Calu3 (cell line): ENCODE measurements at regions not wholly inside any gene's neighbourhood (a gene's known extent, or its start where the extent isn't known, plus 50 kb on each side); places are given as distances from the start of the nearest gene placed in this dataset.

Source experiments
- BruUV-seq: library from RNA; stranded (reverse); fragments of 400-500 nt; replicated peaks from 2 replicates; lab custom pipeline; 2021; lab: Mats Ljungman, UMichigan
- CTCF ChIA-PET: fragments of 300-600 bp; sonication (Branson Sonifier 250); formaldehyde crosslinking; loops from one replicate; lab custom pipeline; 2022; ENCODE audit warnings: antibody characterized with exemption; lab: Charles Lee
- DNase-seq: peaks from one replicate; pipeline ENCODE4 v3.0.0; 2022
- H3K27ac Mint-ChIP-seq: one replicate; pipeline ENCODE4 v1.8.0; 2022; ENCODE audit warnings: mixed read lengths; ENCODE audit not compliant: unreplicated experiment
- H3K27me3 Mint-ChIP-seq: one replicate; pipeline ENCODE4 v1.8.0; 2022; ENCODE audit warnings: mixed read lengths; ENCODE audit not compliant: unreplicated experiment
- H3K36me3 Mint-ChIP-seq: one replicate; pipeline ENCODE4 v1.8.0; 2022; ENCODE audit warnings: mild to moderate bottlenecking, moderate library complexity, mixed read lengths; ENCODE audit not compliant: insufficient read depth, unreplicated experiment
- H3K4me1 Mint-ChIP-seq: one replicate; pipeline ENCODE4 v1.8.0; 2022; ENCODE audit warnings: mild to moderate bottlenecking, low read depth, mixed read lengths; ENCODE audit not compliant: unreplicated experiment
- H3K4me3 Mint-ChIP-seq: one replicate; pipeline ENCODE4 v1.8.0; 2022; ENCODE audit warnings: mild to moderate bottlenecking, low read depth, moderate library complexity, mixed read lengths; ENCODE audit not compliant: unreplicated experiment
- H3K9me3 Mint-ChIP-seq: one replicate; pipeline ENCODE4 v1.8.0; 2022; ENCODE audit warnings: low read depth, mixed read lengths; ENCODE audit not compliant: unreplicated experiment
- intact Hi-C: fragments of 100-400 bp; cut with micrococcal nuclease; formaldehyde crosslinking; loops from one replicate; pipeline ENCODE4 v1.10.0; 2022; ENCODE audit not compliant: unreplicated experiment
- TF ChIP-seq, protein P1 (sequence below): fragments of 200-600 bp; IDR thresholded peaks from one replicate; pipeline ENCODE4 v1.8.0; 2022; ENCODE audit warnings: antibody characterized with exemption; ENCODE audit not compliant: unreplicated experiment

- no peaks in the 10 kb centered on the region for H3K36me3 Mint-ChIP-seq
- no TSS peak for BruUV-seq
- TF ChIP-seq, protein P1, sequence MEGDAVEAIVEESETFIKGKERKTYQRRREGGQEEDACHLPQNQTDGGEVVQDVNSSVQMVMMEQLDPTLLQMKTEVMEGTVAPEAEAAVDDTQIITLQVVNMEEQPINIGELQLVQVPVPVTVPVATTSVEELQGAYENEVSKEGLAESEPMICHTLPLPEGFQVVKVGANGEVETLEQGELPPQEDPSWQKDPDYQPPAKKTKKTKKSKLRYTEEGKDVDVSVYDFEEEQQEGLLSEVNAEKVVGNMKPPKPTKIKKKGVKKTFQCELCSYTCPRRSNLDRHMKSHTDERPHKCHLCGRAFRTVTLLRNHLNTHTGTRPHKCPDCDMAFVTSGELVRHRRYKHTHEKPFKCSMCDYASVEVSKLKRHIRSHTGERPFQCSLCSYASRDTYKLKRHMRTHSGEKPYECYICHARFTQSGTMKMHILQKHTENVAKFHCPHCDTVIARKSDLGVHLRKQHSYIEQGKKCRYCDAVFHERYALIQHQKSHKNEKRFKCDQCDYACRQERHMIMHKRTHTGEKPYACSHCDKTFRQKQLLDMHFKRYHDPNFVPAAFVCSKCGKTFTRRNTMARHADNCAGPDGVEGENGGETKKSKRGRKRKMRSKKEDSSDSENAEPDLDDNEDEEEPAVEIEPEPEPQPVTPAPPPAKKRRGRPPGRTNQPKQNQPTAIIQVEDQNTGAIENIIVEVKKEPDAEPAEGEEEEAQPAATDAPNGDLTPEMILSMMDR = no peak
Observed at GRCh38 chr1:14100919-14101318, 400.9 kb downstream of the PRDM2 start.

DNA sequence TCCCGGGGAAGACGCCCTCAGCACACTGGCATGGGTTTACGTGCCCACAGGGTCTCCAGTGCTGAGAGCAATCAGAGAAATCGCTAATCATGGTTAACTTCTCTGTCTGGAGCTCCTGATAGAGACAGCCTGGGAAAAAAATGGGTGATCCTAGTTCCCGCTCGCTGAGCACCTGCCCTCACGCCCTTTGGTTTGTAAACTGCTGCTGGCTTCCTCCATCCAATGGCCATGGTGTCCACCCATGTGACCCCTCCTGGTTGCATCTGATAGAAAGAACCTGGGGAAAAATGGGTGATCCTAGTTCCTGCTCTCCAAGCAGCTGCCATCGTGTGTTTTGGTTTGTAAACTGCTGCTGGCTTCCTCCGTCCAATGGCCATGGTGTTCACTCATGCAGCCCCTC, 402.2 kb downstream of the PRDM2 start:
- intact Hi-C loops = no loop called here
- BruUV-seq = no TSS peak
- Mint-ChIP-seq H3K4me1 (no peaks in the 10 kb centered on the region), H3K27ac (no peak overlapping the region), H3K4me3 (no peak overlapping the region), H3K36me3 (no peaks in the 10 kb centered on the region), H3K9me3 (peaks cover 13% of the 10 kb centered on the region), H3K27me3 (no peaks in the 10 kb centered on the region)
- CTCF ChIA-PET = no interaction called here
- TF ChIP-seq, protein P1 = no peak
- no peak for DNase-seq

More at GRCh38 chr1:14100919-14101318, 400.9 kb downstream of the PRDM2 start:
- Mint-ChIP-seq H3K4me3 (no peak overlapping the region), H3K9me3 (peaks cover 13% of the 10 kb centered on the region), H3K27ac (no peak overlapping the region), H3K4me1 (no peaks in the 10 kb centered on the region), H3K27me3 (no peaks in the 10 kb centered on the region)
- no peak for DNase-seq
- intact Hi-C loops = no loop called here
- CTCF ChIA-PET = no interaction called here

DNA sequence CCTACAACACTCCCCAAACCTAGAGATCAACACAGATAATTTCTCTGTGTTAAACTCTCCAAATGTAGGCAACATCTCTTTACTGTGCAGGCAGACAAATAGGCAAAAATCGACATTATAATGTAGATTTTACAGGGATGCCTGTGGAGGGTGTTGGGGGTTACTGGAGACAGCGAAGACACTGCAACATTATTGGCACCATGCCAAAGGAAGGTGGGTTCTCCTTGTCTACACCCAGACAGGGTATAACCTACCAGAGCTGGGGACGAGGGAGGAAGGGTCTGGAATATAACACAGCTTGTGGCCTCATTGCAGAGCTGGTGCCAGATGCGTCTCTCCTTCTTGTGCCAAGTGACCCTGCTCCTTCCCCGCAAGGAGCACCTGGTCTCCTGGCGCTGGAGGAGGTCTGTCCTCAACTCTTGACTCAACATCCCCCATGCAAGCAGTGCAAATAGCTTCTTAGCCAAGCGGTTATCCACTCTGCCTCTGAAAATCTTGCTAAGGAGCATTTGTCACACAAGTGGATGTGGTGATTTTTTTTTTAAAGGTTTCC, 404.0 kb downstream of the PRDM2 start:
- Mint-ChIP-seq H3K27me3 (no peaks in the 10 kb centered on the region), H3K27ac (no peak overlapping the region), H3K9me3 (peaks cover 16% of the 10 kb centered on the region), H3K36me3 (no peaks in the 10 kb centered on the region), H3K4me3 (no peak overlapping the region), H3K4me1 (no peaks in the 10 kb centered on the region)
- no peak for DNase-seq
- intact Hi-C loops = no loop called here
- BruUV-seq = no TSS peak
- CTCF ChIA-PET = no interaction called here
- TF ChIP-seq, protein P1 = no peak

DNA sequence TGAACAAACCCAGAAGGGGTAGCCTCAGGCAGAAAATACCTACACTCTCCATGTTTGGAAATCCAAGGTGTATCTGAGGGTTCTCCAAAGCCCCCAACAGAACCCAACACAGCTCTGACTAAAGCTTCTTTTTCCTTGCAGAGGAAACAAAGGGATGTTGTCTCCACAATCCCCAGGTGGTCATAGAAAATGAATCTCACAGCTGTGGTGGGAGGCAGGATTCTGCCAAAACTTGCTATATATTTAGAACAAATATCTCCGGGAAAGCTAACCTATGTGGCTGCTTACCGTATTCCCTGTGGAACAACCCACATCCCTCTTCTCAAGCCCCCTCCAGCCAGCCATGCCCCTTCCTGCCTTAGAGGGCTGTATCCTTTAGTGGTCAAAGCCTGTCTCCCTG, 406.1 kb downstream of the PRDM2 start:
- H3K27ac Mint-ChIP-seq = no peak overlapping the region

More for the DNA sequence above, 406.1 kb downstream of the PRDM2 start:
- H3K4me3 Mint-ChIP-seq = no peak overlapping the region
- no peaks in the 10 kb centered on the region for H3K27me3 Mint-ChIP-seq
- intact Hi-C loops = no loop called here
- TF ChIP-seq, protein P1 = no peak
- peaks cover 16% of the 10 kb centered on the region for H3K9me3 Mint-ChIP-seq
- BruUV-seq = no TSS peak
- CTCF ChIA-PET = no interaction called here
- no peaks in the 10 kb centered on the region for H3K36me3 Mint-ChIP-seq
- H3K4me1 Mint-ChIP-seq = no peaks in the 10 kb centered on the region
- DNase-seq = no peak
